Omental fat pad (tissue), 3 donors: ENCODE measurements at regions not wholly inside any gene's neighbourhood (a gene's known extent, or its start where the extent isn't known, plus 50 kb on each side); places are given as distances from the start of the nearest gene placed in this dataset.

Experiments
- ATAC-seq: fragments of 150-250 bp; one replicate; pipeline ENCODE4 v1.9.1; 2016; ENCODE audit warnings: mild to moderate bottlenecking, moderate library complexity; ENCODE audit not compliant: low FRiP score
- DNase-seq: peaks from one replicate; pipeline ENCODE4 v3.0.0-alpha.2; 2019; ENCODE audit warnings: low spot score
- CTCF ChIP-seq, 3 donors: fragments of 450-650 bp; IDR thresholded peaks; one replicate each; pipeline ENCODE4 v1.5.1; 2016 to 2017; ENCODE audit warnings: antibody characterized with exemption in 3 of 3, mild to moderate bottlenecking in 3 of 3, moderate library complexity in 2 of 3

DNA sequence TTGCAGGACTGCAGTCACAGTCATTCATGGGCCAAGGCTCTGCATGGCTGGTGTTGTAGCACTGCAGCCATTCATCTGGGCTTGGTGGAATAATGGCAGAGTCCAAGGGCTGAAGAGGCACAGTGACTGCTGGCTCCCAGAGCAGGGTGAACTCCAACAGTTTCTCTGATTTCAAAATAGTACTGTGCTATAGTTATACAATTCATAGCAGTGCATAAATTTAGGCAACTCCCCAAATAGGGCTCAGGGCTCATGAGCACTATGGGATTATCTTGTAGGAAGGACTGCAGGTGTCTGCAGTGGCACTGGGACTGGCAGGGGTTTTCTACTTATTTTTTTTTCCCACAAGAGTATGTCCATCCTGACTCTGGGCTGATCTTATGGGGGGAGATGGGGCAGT lies 642.5 kb upstream of the SGCD start:
- DNase-seq (no peak), ATAC-seq (no peak)
- TF ChIP-seq CTCF (IDR thresholded peaks at IDR 0.05): no peak

GRCh38 chr5:155686131-155686530 lies 640.8 kb upstream of the SGCD start:
- no peak for TF ChIP-seq CTCF (IDR thresholded peaks at IDR 0.05)
- ATAC-seq (no peak), DNase-seq (no peak)

DNA sequence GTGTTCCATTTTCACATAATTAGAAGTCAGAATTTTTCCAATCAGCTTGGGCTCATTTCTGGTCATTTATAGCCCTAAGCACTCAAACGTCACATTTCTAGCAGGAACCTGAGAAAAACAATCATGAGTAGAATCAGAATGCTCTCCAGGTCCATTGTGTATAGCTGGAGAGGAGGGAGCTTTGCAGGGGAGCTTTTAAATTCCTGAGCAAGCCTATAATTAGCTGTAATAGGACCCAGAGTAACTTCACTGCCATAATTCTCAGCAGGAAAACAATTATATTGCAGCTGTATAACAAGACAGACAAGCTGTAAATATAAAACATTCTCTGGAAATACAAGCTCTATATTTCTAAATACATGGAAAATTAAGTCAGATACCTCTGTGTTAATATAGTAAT lies 637.6 kb upstream of the SGCD start:
- DNase-seq (no peak), ATAC-seq (no peak)
- TF ChIP-seq CTCF (IDR thresholded peaks at IDR 0.05): no peak

DNA sequence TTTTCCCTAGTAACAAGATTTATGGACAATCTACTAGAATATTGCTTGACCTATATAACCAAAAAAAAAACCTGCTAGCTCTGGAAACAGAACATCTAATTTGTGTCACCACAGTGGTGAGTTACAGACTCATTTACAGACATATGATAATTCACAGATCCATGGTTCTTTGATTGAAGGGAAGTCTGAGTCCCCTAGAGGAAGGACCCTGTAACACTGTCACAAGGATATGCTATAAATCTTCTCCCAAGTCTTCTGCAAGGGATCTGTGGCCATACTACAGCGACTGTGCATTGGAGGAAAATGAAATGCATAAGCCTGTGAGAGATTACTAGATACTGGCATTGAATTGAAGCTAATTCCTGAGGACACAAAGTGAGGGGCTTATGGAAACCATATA lies 630.6 kb upstream of the SGCD start:
- DNase-seq (no peak), ATAC-seq (no peak)
- TF ChIP-seq CTCF (IDR thresholded peaks at IDR 0.05): no peak

GRCh38 chr5:155697236-155697635 lies 629.7 kb upstream of the SGCD start:
- DNase-seq: no peak
- no peak for TF ChIP-seq CTCF (IDR thresholded peaks at IDR 0.05)
- ATAC-seq: no peak

GRCh38 chr5:155699385-155699784 lies 627.6 kb upstream of the SGCD start:
- DNase-seq: no peak
- no peak for TF ChIP-seq CTCF (IDR thresholded peaks at IDR 0.05)
- no peak for ATAC-seq

DNA sequence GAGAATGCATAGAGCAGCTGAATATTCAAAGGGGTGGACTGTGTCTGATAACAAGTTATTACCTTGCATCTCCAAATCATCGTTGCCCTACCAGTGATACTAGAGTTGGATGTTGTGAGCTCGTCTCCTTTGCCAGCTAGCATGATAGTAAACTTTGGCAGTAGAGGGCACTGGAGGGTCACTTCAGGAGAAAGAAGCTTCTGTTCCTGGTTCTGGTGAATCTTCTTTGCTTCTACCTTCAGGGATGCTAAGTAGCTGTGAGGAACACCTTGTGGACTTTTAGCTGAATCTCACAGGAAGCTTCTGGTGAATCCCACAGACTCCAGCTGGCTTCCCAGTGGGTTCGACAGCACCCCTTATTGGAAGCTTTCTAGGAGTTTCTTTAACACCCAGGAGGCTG lies 626.6 kb upstream of the SGCD start:
- DNase-seq: no peak
- no peak for ATAC-seq
- no peak for TF ChIP-seq CTCF (IDR thresholded peaks at IDR 0.05)
